HUDEP-2 (cell line): ENCODE measurements at regions not wholly inside any gene's neighbourhood (a gene's known extent, or its start where the extent isn't known, plus 50 kb on each side); places are given as distances from the start of the nearest gene placed in this dataset.
"Not testable (repeated sequence)": the region's sequence is repeated elsewhere in the genome, so short reads cannot be mapped to it uniquely, and the experiment has no call there.

ENCODE experiments used
- DNase-seq, 76 experiments: peaks; one replicate each; lab custom pipeline; 2025; ENCODE audit not compliant: unreplicated experiment in 76 of 76; lab: John Stamatoyannopoulos, UW

DNA sequence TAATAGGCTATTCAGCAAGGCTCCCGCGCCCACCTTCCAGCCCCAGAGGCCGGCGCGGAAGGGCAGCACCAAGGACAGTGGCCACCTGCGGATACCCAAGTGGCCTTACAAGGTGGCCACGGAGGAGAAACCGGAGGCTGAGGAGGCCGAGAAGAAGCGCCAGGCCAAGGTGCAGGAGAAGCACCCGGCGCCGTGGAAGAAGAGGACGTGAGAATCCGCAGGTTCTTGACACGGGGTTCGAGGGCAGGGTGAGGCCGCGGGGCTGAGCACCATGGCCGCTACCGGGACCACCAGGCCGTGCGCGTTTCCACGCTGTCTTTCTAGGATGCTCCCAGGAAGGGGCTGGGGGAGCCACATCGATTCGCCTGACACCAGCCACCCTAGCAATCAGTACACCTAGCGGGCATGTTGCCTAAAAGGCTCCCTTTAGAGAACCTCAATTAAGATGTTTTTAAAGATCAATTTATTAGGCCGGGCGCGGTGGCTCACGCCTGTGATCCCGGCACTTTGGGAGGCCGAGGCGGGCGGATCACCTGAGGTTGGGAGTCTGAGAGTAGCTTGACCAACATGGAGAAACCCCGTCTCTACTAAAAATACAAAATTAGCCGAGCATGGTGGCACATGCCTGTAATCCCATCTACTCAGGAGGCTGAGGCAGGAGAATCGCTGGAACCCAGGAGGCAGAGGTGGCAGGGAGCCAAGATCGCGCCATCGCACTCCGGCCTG, 134.3 kb upstream of the OR4C13 start:
- not testable (repeated sequence) for DNase-seq

DNA sequence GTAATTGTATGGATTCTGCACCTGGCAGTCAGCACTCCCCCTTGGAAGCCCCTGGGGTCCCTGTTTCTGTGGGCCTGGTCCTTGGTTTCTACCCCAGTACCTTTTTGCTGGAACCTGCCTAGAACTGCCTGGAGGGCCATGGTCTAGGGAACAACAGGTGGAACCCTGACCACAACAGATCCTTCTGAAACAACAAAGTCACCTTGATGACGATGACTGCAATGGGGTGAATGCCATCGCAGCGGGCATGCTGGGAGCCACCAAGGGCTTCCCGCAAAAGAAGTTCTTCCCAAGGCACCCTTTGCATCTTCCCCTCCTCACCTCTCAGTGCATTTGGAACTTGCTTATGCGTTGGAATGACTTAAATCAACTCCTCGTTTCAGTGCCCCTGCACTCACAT, 129.0 kb upstream of the OR4C13 start:
- not testable (repeated sequence) for DNase-seq

DNA sequence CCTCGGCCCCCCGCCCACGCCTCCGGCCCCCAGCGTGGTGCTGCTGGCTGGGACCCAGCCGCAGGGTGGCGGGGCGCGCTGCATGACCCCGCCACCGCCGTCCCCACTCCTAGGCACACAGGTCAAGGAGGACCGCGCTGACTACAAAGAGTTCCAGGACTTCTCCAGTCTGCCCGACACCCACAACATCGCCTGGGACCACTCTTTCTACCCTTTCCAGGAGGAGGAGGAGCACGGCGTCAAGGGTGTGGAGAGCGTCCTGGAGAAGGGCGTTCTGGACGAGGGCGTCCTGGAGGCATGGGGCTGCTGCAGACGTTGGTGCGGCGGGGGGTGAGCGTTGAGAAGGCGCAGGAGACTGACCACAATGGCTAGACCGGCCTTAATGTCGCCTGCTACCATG, 101.7 kb upstream of the OR4C13 start:
- DNase-seq: not testable (repeated sequence)

DNA sequence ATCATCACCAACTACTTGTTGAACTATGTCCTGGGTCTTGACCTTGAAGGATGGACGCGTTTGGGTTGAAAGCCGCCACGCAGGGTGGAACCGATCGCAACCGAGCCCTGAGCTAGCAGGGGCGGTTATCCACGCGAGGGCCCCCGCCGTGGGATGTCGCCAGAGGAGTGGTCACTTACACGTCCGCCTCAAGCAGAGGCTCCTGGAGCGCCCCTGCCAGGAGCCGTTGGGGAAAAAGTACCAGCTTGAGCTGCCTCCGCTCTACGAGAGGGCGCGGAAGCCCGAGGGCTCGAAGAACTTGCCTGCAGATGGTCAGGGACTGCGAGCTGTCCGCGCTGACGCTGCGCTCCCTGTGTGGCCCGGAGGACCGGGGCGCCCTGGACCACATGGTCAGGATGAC, 100.7 kb upstream of the OR4C13 start:
- no peak for DNase-seq

DNA sequence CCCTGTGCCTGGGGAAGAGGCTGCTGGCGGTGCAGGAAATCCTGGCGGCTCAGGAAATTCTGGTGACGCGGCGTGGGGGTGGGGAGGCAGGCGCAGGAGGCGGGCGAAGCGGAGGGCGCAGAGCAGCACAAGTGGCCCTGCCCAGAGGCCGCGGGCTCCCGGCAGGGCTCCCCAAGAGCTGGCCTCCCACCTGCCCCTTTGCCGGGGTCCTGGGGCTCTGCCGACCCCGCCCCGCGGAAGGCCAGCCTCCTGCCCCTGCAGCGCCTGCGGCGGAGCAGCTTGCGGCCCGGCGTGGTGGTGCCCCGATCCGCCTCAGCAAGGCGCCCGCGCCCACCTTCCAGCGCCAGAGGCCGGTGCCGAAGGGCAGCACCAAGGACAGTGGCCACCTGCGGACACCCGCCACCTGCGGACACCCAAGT, 100.2 kb upstream of the OR4C13 start:
- no peak for DNase-seq

DNA sequence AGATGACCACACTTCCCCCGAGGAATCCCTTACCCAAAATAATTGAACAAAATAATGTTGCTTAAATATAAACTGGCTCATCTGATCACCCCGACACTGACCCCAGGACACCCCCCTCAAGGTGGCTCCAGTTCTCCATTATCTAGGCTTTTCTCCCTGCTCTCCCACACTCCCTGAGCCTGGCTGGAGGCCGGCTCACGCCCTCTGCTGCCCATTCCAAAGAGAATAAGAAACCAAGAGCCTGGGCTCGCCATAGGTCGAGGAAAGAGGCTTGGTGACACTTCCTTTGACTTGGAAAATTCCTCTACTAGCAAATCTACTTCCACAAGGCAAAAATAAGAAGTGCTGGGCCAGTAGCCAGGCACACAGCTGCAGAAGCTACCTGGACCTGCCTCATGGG, 63.3 kb upstream of the OR4C13 start:
- not testable (repeated sequence) for DNase-seq

DNA sequence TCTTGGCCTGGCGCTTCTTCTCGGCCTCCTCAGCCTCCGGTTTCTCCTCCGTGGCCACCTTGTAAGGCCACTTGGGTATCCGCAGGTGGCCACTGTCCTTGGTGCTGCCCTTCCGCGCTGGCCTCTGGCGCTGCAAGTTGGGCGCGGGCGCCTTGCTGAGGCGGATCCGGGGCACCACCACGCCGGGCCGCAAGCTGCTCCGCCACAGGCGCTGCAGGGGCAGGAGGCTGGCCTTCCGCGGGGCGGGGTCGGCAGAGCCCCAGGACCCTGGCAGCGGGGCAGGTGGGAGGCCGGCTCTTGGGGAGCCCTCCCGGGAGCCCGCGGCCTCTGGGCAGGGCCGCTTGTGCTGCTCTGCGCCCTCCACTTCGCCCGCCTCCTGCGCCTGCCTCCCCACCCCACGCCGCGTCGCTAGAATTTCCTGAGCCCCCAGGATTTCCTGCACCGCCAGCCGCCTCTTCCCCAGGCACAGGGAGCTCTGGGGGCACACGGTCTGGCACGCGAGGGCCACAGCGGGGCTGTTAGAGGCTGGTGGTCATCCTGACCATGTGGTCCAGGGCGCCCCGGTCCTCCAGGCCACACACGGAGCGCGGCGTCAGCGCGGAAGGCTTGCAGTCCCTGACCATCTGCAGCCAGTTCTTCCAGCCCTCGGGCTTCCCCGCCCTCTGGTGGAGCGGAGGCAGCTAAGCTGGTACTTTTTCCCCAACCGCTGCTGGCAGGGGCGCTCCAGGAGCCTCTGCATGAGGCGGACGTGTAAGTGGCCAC, 60.1 kb upstream of the OR4C13 start:
- not testable (repeated sequence) for DNase-seq

DNA sequence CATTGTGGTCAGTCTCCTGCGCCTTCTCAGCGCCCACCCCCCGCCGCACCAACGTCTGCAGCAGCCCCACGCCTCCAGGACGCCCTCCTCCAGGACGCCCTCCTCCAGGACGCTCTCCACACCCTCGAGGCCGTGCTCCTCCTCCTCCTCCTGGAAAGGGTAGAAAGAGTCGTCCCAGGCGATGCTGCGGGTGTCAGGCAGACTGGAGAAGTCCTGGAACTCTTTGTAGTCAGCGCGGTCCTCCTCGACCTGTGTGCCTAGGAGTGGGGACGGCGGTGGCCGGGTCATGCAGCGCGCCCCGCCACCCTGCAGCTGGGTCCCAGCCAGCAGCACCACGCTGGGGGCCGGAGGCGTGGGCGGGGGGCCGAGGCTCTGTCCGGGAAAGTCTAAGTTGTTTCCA, 58.7 kb upstream of the OR4C13 start:
- not testable (repeated sequence) for DNase-seq
